CD4-positive, alpha-beta T cell treated with Interleukin-2 at 100 ng/mL for 4 hours (primary cell): ENCODE measurements at regions not wholly inside any gene's neighbourhood (a gene's known extent, or its start where the extent isn't known, plus 50 kb on each side); places are given as distances from the start of the nearest gene placed in this dataset.

Source experiments
- DNase-seq: peaks from one replicate; pipeline ENCODE4 v3.0.0-alpha.2; 2020; ENCODE audit warnings: low spot score

- DNase-seq = no peak
These were observed 1186.0 kb upstream of the SEL1L start for GRCh38 chr14:82719617-82720016.

GRCh38 chr14:82720431-82720830 is 1186.8 kb upstream of the SEL1L start:
- DNase-seq = no peak

- DNase-seq = no peak
These were observed 1187.3 kb upstream of the SEL1L start for GRCh38 chr14:82720946-82721345.

GRCh38 chr14:82724316-82724715 is 1190.7 kb upstream of the SEL1L start:
- DNase-seq = no peak

GRCh38 chr14:82725213-82725612 is 1191.6 kb upstream of the SEL1L start:
- no peak for DNase-seq

- DNase-seq = no peak
These were observed 1197.9 kb upstream of the SEL1L start for GRCh38 chr14:82731526-82731925.

- no peak for DNase-seq
These were observed 1206.9 kb upstream of the SEL1L start for GRCh38 chr14:82740547-82740946.

- DNase-seq = no peak
These were observed 1221.8 kb upstream of the SEL1L start for GRCh38 chr14:82755476-82755875.

GRCh38 chr14:82755923-82756322 is 1222.3 kb upstream of the SEL1L start:
- no peak for DNase-seq

GRCh38 chr14:82757776-82758175 is 1224.1 kb upstream of the SEL1L start:
- no peak for DNase-seq

GRCh38 chr14:82759656-82760055 is 1226.0 kb upstream of the SEL1L start:
- no peak for DNase-seq

- DNase-seq = no peak
These were observed 1232.5 kb upstream of the SEL1L start for GRCh38 chr14:82766123-82766522.

GRCh38 chr14:82766996-82767395 is 1233.3 kb upstream of the SEL1L start:
- DNase-seq = no peak

- no peak for DNase-seq
These were observed 1243.3 kb upstream of the SEL1L start for GRCh38 chr14:82776958-82777357.

- DNase-seq = no peak
These were observed 1244.4 kb upstream of the SEL1L start for GRCh38 chr14:82778008-82778590.

- no peak for DNase-seq
These were observed 1244.9 kb upstream of the SEL1L start for GRCh38 chr14:82778601-82779000.

- no peak for DNase-seq
These were observed 1245.6 kb upstream of the SEL1L start for GRCh38 chr14:82779301-82779700.

GRCh38 chr14:82785756-82786482 is 1252.3 kb upstream of the SEL1L start:
- DNase-seq = no peak

- DNase-seq = no peak
These were observed 1252.8 kb upstream of the SEL1L start for GRCh38 chr14:82786483-82786880.

GRCh38 chr14:82796086-82796485 is 1262.4 kb upstream of the SEL1L start:
- DNase-seq = no peak

GRCh38 chr14:82798276-82798675 is 1264.6 kb upstream of the SEL1L start:
- DNase-seq = no peak

- DNase-seq = no peak
These were observed 1272.5 kb upstream of the SEL1L start for GRCh38 chr14:82805892-82806825.

- DNase-seq = no peak
These were observed 1277.6 kb upstream of the SEL1L start for GRCh38 chr14:82811246-82811645.
